Panc1 (cell line): ENCODE measurements at regions not wholly inside any gene's neighbourhood (a gene's known extent, or its start where the extent isn't known, plus 50 kb on each side); places are given as distances from the start of the nearest gene placed in this dataset.

Source experiments
- ATAC-seq: fragments of 200-7000 bp; cut with Tn5 transposase; 2 replicates; pipeline ENCODE4 v1.9.1; 2020; ENCODE audit warnings: mild to moderate bottlenecking, moderate library complexity
- BruUV-seq: library from RNA; stranded (reverse); fragments of 400-500 nt; replicated peaks from 2 replicates; lab custom pipeline; 2021; lab: Mats Ljungman, UMichigan
- CTCF ChIA-PET: fragments of 300-600 bp; sonication (Branson Sonifier 250); formaldehyde crosslinking; loops from one replicate; lab custom pipeline; 2022; ENCODE audit warnings: antibody characterized with exemption; lab: Charles Lee
- POLR2A ChIA-PET: fragments of 300-600 bp; sonication (Branson Sonifier 250); formaldehyde crosslinking; loops from one replicate; lab custom pipeline; 2022; ENCODE audit warnings: antibody characterized with exemption; lab: Charles Lee
- DNase-seq: peaks from one replicate; pipeline ENCODE4 v3.0.0-alpha.2; 2010; ENCODE audit warnings: low read depth, low spot score
- H3K27ac ChIP-seq: 2 replicates; pipeline ENCODE4 v1.5.1; 2011; ENCODE audit warnings: mild to moderate bottlenecking, low read length, inconsistent platforms
- H3K27me3 ChIP-seq: fragments of 200-500 bp; sonication (Bioruptor generic); 2 replicates; pipeline ENCODE4 v1.6.0; 2014; ENCODE audit warnings: low read length, inconsistent platforms; ENCODE audit not compliant: control insufficient read depth, insufficient read depth
- H3K36me3 ChIP-seq: fragments of 200-500 bp; sonication (Bioruptor generic); 2 replicates; pipeline ENCODE4 v1.5.1; 2014; ENCODE audit warnings: inconsistent platforms, mild to moderate bottlenecking, low read length, moderate library complexity; ENCODE audit not compliant: control insufficient read depth, insufficient read depth
- H3K4me1 ChIP-seq: 2 replicates; pipeline ENCODE4 v1.5.1; 2011; ENCODE audit warnings: inconsistent platforms, mild to moderate bottlenecking, low read length, moderate library complexity; ENCODE audit not compliant: control insufficient read depth, insufficient read depth
- H3K4me3 ChIP-seq, 2 experiments: 2 replicates each; pipeline ENCODE4 v1.5.1; 2011 to 2012; ENCODE audit warnings: low read depth in 2 of 2, low read length in 2 of 2, mild to moderate bottlenecking in 2 of 2, inconsistent platforms in 1 of 2, moderate library complexity in 1 of 2
- H3K9me3 ChIP-seq: fragments of 200-500 bp; sonication (Bioruptor generic); 2 replicates; pipeline ENCODE4 v1.5.1; 2014; ENCODE audit warnings: low read depth, mild to moderate bottlenecking, inconsistent platforms, low read length, moderate library complexity; ENCODE audit not compliant: control insufficient read depth, insufficient read depth
- POLR2AphosphoS5 ChIP-seq: IDR thresholded peaks from 2 replicates; pipeline ENCODE4 v1.6.1; 2012; ENCODE audit warnings: mild to moderate bottlenecking, low read depth, low read length, moderate library complexity
- SIN3A ChIP-seq: IDR thresholded peaks from 2 replicates; pipeline ENCODE4 v1.6.1; 2012; ENCODE audit warnings: low read depth, mild to moderate bottlenecking, low read length, moderate library complexity, borderline replicate concordance; ENCODE audit not compliant: insufficient read depth
- TCF7L2 ChIP-seq: IDR thresholded peaks from 2 replicates; pipeline ENCODE4 v1.6.1; 2011; ENCODE audit warnings: mild to moderate bottlenecking, low read depth, low read length, inconsistent platforms
- in situ Hi-C: cut with HindIII; loops from 2 replicates; pipeline ENCODE4 v1.10.0; 2016; ENCODE audit warnings: low sequenced_read_pairs, low pct_unique_long_range_greater_than_20kb
- intact Hi-C: fragments of 100-400 bp; cut with micrococcal nuclease; formaldehyde crosslinking; loops from one replicate; pipeline ENCODE4 v1.10.0; 2022; ENCODE audit not compliant: unreplicated experiment
- TF ChIP-seq, protein P1 (sequence below): fragments of 450-650 bp; IDR thresholded peaks from 2 replicates; pipeline ENCODE4 v1.5.1; 2017; ENCODE audit warnings: mild to moderate bottlenecking
- TF ChIP-seq, protein P2 (sequence below), 2 experiments: IDR thresholded peaks; 2 replicates each; pipeline ENCODE4 v1.6.1; 2011 to 2012; ENCODE audit warnings: low read depth in 2 of 2, control low read depth in 1 of 2, low read length in 1 of 2, mild to moderate bottlenecking in 1 of 2, moderate library complexity in 1 of 2; ENCODE audit not compliant: insufficient read depth in 1 of 2

- Histone ChIP-seq H3K36me3 (no peaks in the 10 kb centered on the region), H3K27me3 (no peaks in the 10 kb centered on the region), H3K9me3 (no peaks in the 10 kb centered on the region), H3K27ac (no peak overlapping the region), H3K4me3 (no peak overlapping the region), H3K4me1 (no peaks in the 10 kb centered on the region)
- CTCF ChIA-PET, result no interaction called here
- in situ Hi-C loops (no loop called here), intact Hi-C loops (no loop called here)
- POLR2A ChIA-PET, result no interaction called here
- ATAC-seq, result no peak
- no peak for DNase-seq
- TF ChIP-seq POLR2AphosphoS5 (no peak), SIN3A (no peak)
- no TSS peak for BruUV-seq
Measured at GRCh38 chr3:106820726-106821362, 556.4 kb upstream of the CCDC54 start.

- no peak for DNase-seq
- no peak overlapping the region for H3K27ac ChIP-seq
- no peak for ATAC-seq
- H3K36me3 ChIP-seq, result no peaks in the 10 kb centered on the region
- no peaks in the 10 kb centered on the region for H3K9me3 ChIP-seq
- H3K4me3 ChIP-seq, result no peak overlapping the region
- in situ Hi-C loops (no loop called here), intact Hi-C loops (no loop called here)
- CTCF ChIA-PET, result no interaction called here
- POLR2A ChIA-PET, result no interaction called here
- BruUV-seq, result no TSS peak
- no peak for TF ChIP-seq TCF7L2
- no peak for TF ChIP-seq SIN3A
- TF ChIP-seq, protein P1, sequence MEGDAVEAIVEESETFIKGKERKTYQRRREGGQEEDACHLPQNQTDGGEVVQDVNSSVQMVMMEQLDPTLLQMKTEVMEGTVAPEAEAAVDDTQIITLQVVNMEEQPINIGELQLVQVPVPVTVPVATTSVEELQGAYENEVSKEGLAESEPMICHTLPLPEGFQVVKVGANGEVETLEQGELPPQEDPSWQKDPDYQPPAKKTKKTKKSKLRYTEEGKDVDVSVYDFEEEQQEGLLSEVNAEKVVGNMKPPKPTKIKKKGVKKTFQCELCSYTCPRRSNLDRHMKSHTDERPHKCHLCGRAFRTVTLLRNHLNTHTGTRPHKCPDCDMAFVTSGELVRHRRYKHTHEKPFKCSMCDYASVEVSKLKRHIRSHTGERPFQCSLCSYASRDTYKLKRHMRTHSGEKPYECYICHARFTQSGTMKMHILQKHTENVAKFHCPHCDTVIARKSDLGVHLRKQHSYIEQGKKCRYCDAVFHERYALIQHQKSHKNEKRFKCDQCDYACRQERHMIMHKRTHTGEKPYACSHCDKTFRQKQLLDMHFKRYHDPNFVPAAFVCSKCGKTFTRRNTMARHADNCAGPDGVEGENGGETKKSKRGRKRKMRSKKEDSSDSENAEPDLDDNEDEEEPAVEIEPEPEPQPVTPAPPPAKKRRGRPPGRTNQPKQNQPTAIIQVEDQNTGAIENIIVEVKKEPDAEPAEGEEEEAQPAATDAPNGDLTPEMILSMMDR, result no peak
- TF ChIP-seq, protein P2, sequence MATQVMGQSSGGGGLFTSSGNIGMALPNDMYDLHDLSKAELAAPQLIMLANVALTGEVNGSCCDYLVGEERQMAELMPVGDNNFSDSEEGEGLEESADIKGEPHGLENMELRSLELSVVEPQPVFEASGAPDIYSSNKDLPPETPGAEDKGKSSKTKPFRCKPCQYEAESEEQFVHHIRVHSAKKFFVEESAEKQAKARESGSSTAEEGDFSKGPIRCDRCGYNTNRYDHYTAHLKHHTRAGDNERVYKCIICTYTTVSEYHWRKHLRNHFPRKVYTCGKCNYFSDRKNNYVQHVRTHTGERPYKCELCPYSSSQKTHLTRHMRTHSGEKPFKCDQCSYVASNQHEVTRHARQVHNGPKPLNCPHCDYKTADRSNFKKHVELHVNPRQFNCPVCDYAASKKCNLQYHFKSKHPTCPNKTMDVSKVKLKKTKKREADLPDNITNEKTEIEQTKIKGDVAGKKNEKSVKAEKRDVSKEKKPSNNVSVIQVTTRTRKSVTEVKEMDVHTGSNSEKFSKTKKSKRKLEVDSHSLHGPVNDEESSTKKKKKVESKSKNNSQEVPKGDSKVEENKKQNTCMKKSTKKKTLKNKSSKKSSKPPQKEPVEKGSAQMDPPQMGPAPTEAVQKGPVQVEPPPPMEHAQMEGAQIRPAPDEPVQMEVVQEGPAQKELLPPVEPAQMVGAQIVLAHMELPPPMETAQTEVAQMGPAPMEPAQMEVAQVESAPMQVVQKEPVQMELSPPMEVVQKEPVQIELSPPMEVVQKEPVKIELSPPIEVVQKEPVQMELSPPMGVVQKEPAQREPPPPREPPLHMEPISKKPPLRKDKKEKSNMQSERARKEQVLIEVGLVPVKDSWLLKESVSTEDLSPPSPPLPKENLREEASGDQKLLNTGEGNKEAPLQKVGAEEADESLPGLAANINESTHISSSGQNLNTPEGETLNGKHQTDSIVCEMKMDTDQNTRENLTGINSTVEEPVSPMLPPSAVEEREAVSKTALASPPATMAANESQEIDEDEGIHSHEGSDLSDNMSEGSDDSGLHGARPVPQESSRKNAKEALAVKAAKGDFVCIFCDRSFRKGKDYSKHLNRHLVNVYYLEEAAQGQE (IDR thresholded peaks at IDR 0.05; ENCODE audit: insufficient read depth in 1 of 2, low read depth in 2 of 2, low read length in 1 of 2), result no peak
- no peak for TF ChIP-seq POLR2AphosphoS5
- no peaks in the 10 kb centered on the region for H3K4me1 ChIP-seq
- no peaks in the 10 kb centered on the region for H3K27me3 ChIP-seq
Measured at GRCh38 chr3:106821801-106822200, 555.4 kb upstream of the CCDC54 start.

DNA sequence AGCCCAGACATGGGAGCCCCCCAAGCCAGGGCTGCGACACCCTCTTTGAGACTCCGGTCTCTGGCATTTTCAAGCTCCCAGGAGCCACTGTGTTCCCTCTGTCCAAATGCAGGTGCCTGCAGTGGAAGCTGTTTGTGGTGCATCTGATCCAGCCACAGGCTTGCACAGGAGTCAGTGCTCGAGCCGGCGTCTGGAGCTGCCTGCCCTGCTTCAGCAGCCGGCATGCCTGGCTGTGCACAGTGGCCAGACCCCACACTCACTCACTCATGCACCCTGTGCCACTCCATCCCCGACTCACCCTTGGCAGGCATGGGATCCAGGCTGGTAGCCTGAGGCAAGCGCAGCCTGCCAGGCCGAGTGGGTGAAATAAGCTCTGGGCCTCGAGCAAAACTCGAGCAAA is 555.0 kb upstream of the CCDC54 start:
- in situ Hi-C loops, result no loop called here
- no peak for ATAC-seq
- Histone ChIP-seq H3K9me3 (no peaks in the 10 kb centered on the region), H3K4me3 (no peak overlapping the region), H3K27ac (no peak overlapping the region), H3K36me3 (no peaks in the 10 kb centered on the region), H3K27me3 (no peaks in the 10 kb centered on the region), H3K4me1 (no peaks in the 10 kb centered on the region)
- ChIA-PET CTCF (no interaction called here), POLR2A (no interaction called here)
- DNase-seq, result no peak
- TF ChIP-seq, protein P2 (IDR thresholded peaks at IDR 0.05; ENCODE audit: insufficient read depth in 1 of 2, low read depth in 2 of 2, low read length in 1 of 2), result no peak
- TF ChIP-seq, protein P1, result no peak
- TF ChIP-seq TCF7L2 (no peak), POLR2AphosphoS5 (no peak), SIN3A (no peak)
- BruUV-seq, result no TSS peak
- intact Hi-C loops, result no loop called here
